Endothelial cell of umbilical vein (primary cell): ENCODE measurements at regions not wholly inside any gene's neighbourhood (a gene's known extent, or its start where the extent isn't known, plus 50 kb on each side); places are given as distances from the start of the nearest gene placed in this dataset.

Experiments used
- BruUV-seq: library from RNA; stranded (reverse); fragments of 400-500 nt; replicated peaks from 2 replicates; lab custom pipeline; 2021; lab: Mats Ljungman, UMichigan
- CTCF ChIA-PET: fragments of 300-600, 350-600 bp; sonication (Branson Sonifier 250); formaldehyde crosslinking; loops from one replicate; lab custom pipeline; 2021; ENCODE audit warnings: antibody characterized with exemption, inconsistent platforms; lab: Charles Lee
- POLR2A ChIA-PET: fragments of 300-600, 350-600 bp; sonication (Branson Sonifier 250); formaldehyde crosslinking; loops from one replicate; lab custom pipeline; 2021; ENCODE audit warnings: antibody characterized with exemption, inconsistent platforms; lab: Charles Lee
- DNase-seq: peaks from one replicate; pipeline ENCODE4 v3.0.0-alpha.2; 2011; ENCODE audit warnings: low read depth, low spot score
- FAIRE-seq: peaks from 2 replicates; lab custom pipeline; 2011; peaks lifted over from hg19 to GRCh38; lab: Jason Lieb, UNC
- H2AFZ ChIP-seq: 2 replicates; pipeline ENCODE4 v1.6.0; 2012; ENCODE audit warnings: low read depth, low read length, control low read depth, inconsistent platforms
- H3K27ac ChIP-seq: 2 replicates; pipeline ENCODE4 v1.5.1; 2011; ENCODE audit warnings: low read depth, mild to moderate bottlenecking, control low read depth, low read length, moderate library complexity; ENCODE audit not compliant: insufficient read depth
- H3K27me3 ChIP-seq, 2 experiments: 2 replicates each; pipeline versions ENCODE4 v1.6.0 to v1.6.1; 2011; ENCODE audit warnings: low read length in 2 of 2, mixed read lengths in 1 of 2; ENCODE audit not compliant: control insufficient read depth in 2 of 2, insufficient read depth in 2 of 2
- H3K36me3 ChIP-seq, 2 experiments: 2 replicates in 1 of 2; 3 replicates in 1 of 2; pipeline ENCODE4 v1.5.1; 2011; ENCODE audit warnings: low read length in 2 of 2, mild to moderate bottlenecking in 1 of 2, moderate library complexity in 1 of 2; ENCODE audit not compliant: control insufficient read depth in 2 of 2, insufficient read depth in 2 of 2; ENCODE audit errors: extremely low read depth in 1 of 2
- H3K4me1 ChIP-seq: 3 replicates; pipeline ENCODE4 v1.5.1; 2011; ENCODE audit warnings: mild to moderate bottlenecking, low read length; ENCODE audit not compliant: control insufficient read depth, insufficient read depth; ENCODE audit errors: extremely low read depth
- H3K4me2 ChIP-seq: 2 replicates; pipeline ENCODE4 v1.6.1; 2011; ENCODE audit warnings: low read length, control low read depth, mixed read lengths; ENCODE audit not compliant: insufficient read depth
- H3K4me3 ChIP-seq, 3 experiments: fragments of 200-600 bp in 1 of 3; sonication (generic), shearing (Covaris generic) in 1 of 3; replicated peaks in 1 of 3; 2 replicates each; pipeline ENCODE4 v1.5.1; 2011 to 2016; ENCODE audit warnings: control low read depth in 3 of 3, low read length in 3 of 3, mild to moderate bottlenecking in 2 of 3, inconsistent platforms in 1 of 3, low read depth in 1 of 3, moderate library complexity in 1 of 3; ENCODE audit not compliant: insufficient read depth in 1 of 3
- H3K79me2 ChIP-seq: 2 replicates; pipeline ENCODE4 v1.6.0; 2012; ENCODE audit warnings: low read length, inconsistent platforms; ENCODE audit not compliant: control insufficient read depth, insufficient read depth
- H3K9ac ChIP-seq: replicated peaks from 2 replicates; pipeline ENCODE3; 2011; ENCODE audit warnings: low read length, control low read depth; ENCODE audit not compliant: insufficient read depth; ENCODE audit errors: extremely low read depth
- H3K9me1 ChIP-seq: replicated peaks from 3 replicates; pipeline ENCODE4 v1.6.0; 2011; ENCODE audit warnings: mild to moderate bottlenecking, low read length; ENCODE audit not compliant: control insufficient read depth, insufficient read depth; ENCODE audit errors: extremely low read depth
- H3K9me3 ChIP-seq: replicated peaks from 2 replicates; pipeline ENCODE4 v1.5.1; 2012; ENCODE audit warnings: low read length, inconsistent platforms; ENCODE audit not compliant: control insufficient read depth, insufficient read depth
- H4K20me1 ChIP-seq: replicated peaks from 2 replicates; pipeline ENCODE3; 2011; ENCODE audit warnings: mild to moderate bottlenecking, low read length; ENCODE audit not compliant: control insufficient read depth, insufficient read depth; ENCODE audit errors: extremely low read depth
- CTCF ChIP-seq, 2 donors: IDR thresholded peaks; 1 replicate in 1 of 2; 2 replicates in 1 of 2; pipeline ENCODE4 v1.5.1; 2011; ENCODE audit warnings: low read length in 2 of 2, mild to moderate bottlenecking in 2 of 2, moderate library complexity in 2 of 2, control low read depth in 1 of 2, inconsistent platforms in 1 of 2, low read depth in 1 of 2; ENCODE audit not compliant: insufficient read depth in 1 of 2; ENCODE audit errors: extremely low read depth in 1 of 2
- EZH2 ChIP-seq: IDR thresholded peaks from 2 replicates; pipeline ENCODE4 v1.6.1; 2012; ENCODE audit warnings: borderline replicate concordance, low read depth, mild to moderate bottlenecking, moderate library complexity, low read length, inconsistent platforms; ENCODE audit not compliant: severe bottlenecking
- FOS ChIP-seq: IDR thresholded peaks from 2 replicates; pipeline ENCODE4 v1.6.1; 2011; ENCODE audit warnings: mild to moderate bottlenecking, low read length, moderate library complexity, borderline replicate concordance; ENCODE audit not compliant: insufficient read depth
- GATA2 ChIP-seq: IDR thresholded peaks from 2 replicates; pipeline ENCODE4 v1.7.0; 2011; ENCODE audit warnings: low read depth, mild to moderate bottlenecking, moderate library complexity, mixed read lengths, low read length; ENCODE audit not compliant: insufficient read length, insufficient read depth
- JUN ChIP-seq: IDR thresholded peaks from 2 replicates; pipeline ENCODE4 v1.6.1; 2011; ENCODE audit warnings: borderline replicate concordance, low read depth; ENCODE audit not compliant: insufficient read length, insufficient read depth
- MAX ChIP-seq: IDR thresholded peaks from 2 replicates; pipeline ENCODE4 v1.6.1; 2011; ENCODE audit not compliant: insufficient read depth, insufficient read length
- MYC ChIP-seq: IDR thresholded peaks from one replicate; pipeline ENCODE4 v1.6.1; 2011; ENCODE audit warnings: mild to moderate bottlenecking, low read depth, low read length
- POLR2A ChIP-seq: IDR thresholded peaks from 2 replicates; pipeline ENCODE4 v1.6.1; 2012; ENCODE audit warnings: low read depth, mild to moderate bottlenecking, control low read depth, low read length
- POLR2AphosphoS5 ChIP-seq: IDR thresholded peaks from 2 replicates; pipeline ENCODE4 v1.6.1; 2012; ENCODE audit warnings: low read depth, mild to moderate bottlenecking, control low read depth, low read length, moderate library complexity; ENCODE audit not compliant: insufficient read depth
- dilution Hi-C: fragments of 300-500 bp; cut with MboI; formaldehyde crosslinking; loops from one replicate; pipeline ENCODE4 v1.15.0; 2019; ENCODE audit warnings: low sequenced_read_pairs; ENCODE audit not compliant: extremely low pct_ligation_motif_present
- intact Hi-C: fragments of 100-400 bp; cut with micrococcal nuclease; formaldehyde crosslinking; loops from one replicate; pipeline ENCODE4 v1.10.0; 2022

GRCh38 chr7:52791176-52791700, 244.2 kb upstream of the POM121L12 start:
- no peak overlapping the region for H3K27ac ChIP-seq
- no peak overlapping the region for H3K9ac ChIP-seq
- H3K4me2 ChIP-seq, result no peak overlapping the region
- H3K4me1 ChIP-seq, result no peaks in the 10 kb centered on the region
- H4K20me1 ChIP-seq, result no peaks in the 10 kb centered on the region
- ChIA-PET POLR2A (no interaction called here), CTCF (interaction anchor here (0.9 kb wide), 1 partner anchor 10 kb away, joined by 3 read pairs; no protein-coding TSS in a partner anchor)
- H2AFZ ChIP-seq, result no peak overlapping the region
- TF ChIP-seq CTCF (IDR thresholded peaks at IDR 0.05; ENCODE audit: extremely low read depth in 1 of 2, insufficient read depth in 1 of 2, low read depth in 1 of 2, low read length in 2 of 2), result no peak
- TF ChIP-seq MYC, result no peak
- no peak for TF ChIP-seq MAX
- TF ChIP-seq JUN, result no peak
- no peak for TF ChIP-seq POLR2AphosphoS5
- TF ChIP-seq GATA2, result no peak
- TF ChIP-seq EZH2, result no peak
- no peak for TF ChIP-seq FOS
- TF ChIP-seq POLR2A, result no peak
- H3K27me3 ChIP-seq, result no peaks in the 10 kb centered on the region
- no TSS peak for BruUV-seq
- intact Hi-C loops (no loop called here), dilution Hi-C loops (no loop called here)
- H3K9me1 ChIP-seq, result no peaks in the 10 kb centered on the region
- H3K4me3 ChIP-seq, result no peak overlapping the region
- no peaks in the 10 kb centered on the region for H3K36me3 ChIP-seq
- H3K79me2 ChIP-seq, result no peaks in the 10 kb centered on the region
- DNase-seq (no peak), FAIRE-seq (no peak)
- no peaks in the 10 kb centered on the region for H3K9me3 ChIP-seq
